Endothelial cell of umbilical vein (primary cell): ENCODE measurements at regions not wholly inside any gene's neighbourhood (a gene's known extent, or its start where the extent isn't known, plus 50 kb on each side); places are given as distances from the start of the nearest gene placed in this dataset.

Experiments
- BruUV-seq: library from RNA; stranded (reverse); fragments of 400-500 nt; replicated peaks from 2 replicates; lab custom pipeline; 2021; lab: Mats Ljungman, UMichigan
- CTCF ChIA-PET: fragments of 300-600, 350-600 bp; sonication (Branson Sonifier 250); formaldehyde crosslinking; loops from one replicate; lab custom pipeline; 2021; ENCODE audit warnings: antibody characterized with exemption, inconsistent platforms; lab: Charles Lee
- POLR2A ChIA-PET: fragments of 300-600, 350-600 bp; sonication (Branson Sonifier 250); formaldehyde crosslinking; loops from one replicate; lab custom pipeline; 2021; ENCODE audit warnings: antibody characterized with exemption, inconsistent platforms; lab: Charles Lee
- DNase-seq: peaks from one replicate; pipeline ENCODE4 v3.0.0-alpha.2; 2011; ENCODE audit warnings: low read depth, low spot score
- FAIRE-seq: peaks from 2 replicates; lab custom pipeline; 2011; peaks lifted over from hg19 to GRCh38; lab: Jason Lieb, UNC
- H2AFZ ChIP-seq: 2 replicates; pipeline ENCODE4 v1.6.0; 2012; ENCODE audit warnings: low read depth, low read length, control low read depth, inconsistent platforms
- H3K27ac ChIP-seq: 2 replicates; pipeline ENCODE4 v1.5.1; 2011; ENCODE audit warnings: low read depth, mild to moderate bottlenecking, control low read depth, low read length, moderate library complexity; ENCODE audit not compliant: insufficient read depth
- H3K27me3 ChIP-seq, 2 experiments: 2 replicates each; pipeline versions ENCODE4 v1.6.0 to v1.6.1; 2011; ENCODE audit warnings: low read length in 2 of 2, mixed read lengths in 1 of 2; ENCODE audit not compliant: control insufficient read depth in 2 of 2, insufficient read depth in 2 of 2
- H3K36me3 ChIP-seq, 2 experiments: 2 replicates in 1 of 2; 3 replicates in 1 of 2; pipeline ENCODE4 v1.5.1; 2011; ENCODE audit warnings: low read length in 2 of 2, mild to moderate bottlenecking in 1 of 2, moderate library complexity in 1 of 2; ENCODE audit not compliant: control insufficient read depth in 2 of 2, insufficient read depth in 2 of 2; ENCODE audit errors: extremely low read depth in 1 of 2
- H3K4me1 ChIP-seq: 3 replicates; pipeline ENCODE4 v1.5.1; 2011; ENCODE audit warnings: mild to moderate bottlenecking, low read length; ENCODE audit not compliant: control insufficient read depth, insufficient read depth; ENCODE audit errors: extremely low read depth
- H3K4me2 ChIP-seq: 2 replicates; pipeline ENCODE4 v1.6.1; 2011; ENCODE audit warnings: low read length, control low read depth, mixed read lengths; ENCODE audit not compliant: insufficient read depth
- H3K4me3 ChIP-seq, 3 experiments: fragments of 200-600 bp in 1 of 3; sonication (generic), shearing (Covaris generic) in 1 of 3; replicated peaks in 1 of 3; 2 replicates each; pipeline ENCODE4 v1.5.1; 2011 to 2016; ENCODE audit warnings: control low read depth in 3 of 3, low read length in 3 of 3, mild to moderate bottlenecking in 2 of 3, inconsistent platforms in 1 of 3, low read depth in 1 of 3, moderate library complexity in 1 of 3; ENCODE audit not compliant: insufficient read depth in 1 of 3
- H3K79me2 ChIP-seq: 2 replicates; pipeline ENCODE4 v1.6.0; 2012; ENCODE audit warnings: low read length, inconsistent platforms; ENCODE audit not compliant: control insufficient read depth, insufficient read depth
- H3K9ac ChIP-seq: replicated peaks from 2 replicates; pipeline ENCODE3; 2011; ENCODE audit warnings: low read length, control low read depth; ENCODE audit not compliant: insufficient read depth; ENCODE audit errors: extremely low read depth
- H3K9me1 ChIP-seq: replicated peaks from 3 replicates; pipeline ENCODE4 v1.6.0; 2011; ENCODE audit warnings: mild to moderate bottlenecking, low read length; ENCODE audit not compliant: control insufficient read depth, insufficient read depth; ENCODE audit errors: extremely low read depth
- H3K9me3 ChIP-seq: replicated peaks from 2 replicates; pipeline ENCODE4 v1.5.1; 2012; ENCODE audit warnings: low read length, inconsistent platforms; ENCODE audit not compliant: control insufficient read depth, insufficient read depth
- H4K20me1 ChIP-seq: replicated peaks from 2 replicates; pipeline ENCODE3; 2011; ENCODE audit warnings: mild to moderate bottlenecking, low read length; ENCODE audit not compliant: control insufficient read depth, insufficient read depth; ENCODE audit errors: extremely low read depth
- EZH2 ChIP-seq: IDR thresholded peaks from 2 replicates; pipeline ENCODE4 v1.6.1; 2012; ENCODE audit warnings: borderline replicate concordance, low read depth, mild to moderate bottlenecking, moderate library complexity, low read length, inconsistent platforms; ENCODE audit not compliant: severe bottlenecking
- FOS ChIP-seq: IDR thresholded peaks from 2 replicates; pipeline ENCODE4 v1.6.1; 2011; ENCODE audit warnings: mild to moderate bottlenecking, low read length, moderate library complexity, borderline replicate concordance; ENCODE audit not compliant: insufficient read depth
- GATA2 ChIP-seq: IDR thresholded peaks from 2 replicates; pipeline ENCODE4 v1.7.0; 2011; ENCODE audit warnings: low read depth, mild to moderate bottlenecking, moderate library complexity, mixed read lengths, low read length; ENCODE audit not compliant: insufficient read length, insufficient read depth
- JUN ChIP-seq: IDR thresholded peaks from 2 replicates; pipeline ENCODE4 v1.6.1; 2011; ENCODE audit warnings: borderline replicate concordance, low read depth; ENCODE audit not compliant: insufficient read length, insufficient read depth
- MYC ChIP-seq: IDR thresholded peaks from one replicate; pipeline ENCODE4 v1.6.1; 2011; ENCODE audit warnings: mild to moderate bottlenecking, low read depth, low read length
- POLR2A ChIP-seq: IDR thresholded peaks from 2 replicates; pipeline ENCODE4 v1.6.1; 2012; ENCODE audit warnings: low read depth, mild to moderate bottlenecking, control low read depth, low read length
- POLR2AphosphoS5 ChIP-seq: IDR thresholded peaks from 2 replicates; pipeline ENCODE4 v1.6.1; 2012; ENCODE audit warnings: low read depth, mild to moderate bottlenecking, control low read depth, low read length, moderate library complexity; ENCODE audit not compliant: insufficient read depth
- dilution Hi-C: fragments of 300-500 bp; cut with MboI; formaldehyde crosslinking; loops from one replicate; pipeline ENCODE4 v1.15.0; 2019; ENCODE audit warnings: low sequenced_read_pairs; ENCODE audit not compliant: extremely low pct_ligation_motif_present
- intact Hi-C: fragments of 100-400 bp; cut with micrococcal nuclease; formaldehyde crosslinking; loops from one replicate; pipeline ENCODE4 v1.10.0; 2022
- TF ChIP-seq, protein P1 (sequence below): IDR thresholded peaks from 2 replicates; pipeline ENCODE4 v1.6.1; 2011; ENCODE audit not compliant: insufficient read depth, insufficient read length
- TF ChIP-seq, protein P2 (sequence below), 2 donors: IDR thresholded peaks; 1 replicate in 1 of 2; 2 replicates in 1 of 2; pipeline ENCODE4 v1.5.1; 2011; ENCODE audit warnings: low read length in 2 of 2, mild to moderate bottlenecking in 2 of 2, moderate library complexity in 2 of 2, control low read depth in 1 of 2, inconsistent platforms in 1 of 2, low read depth in 1 of 2; ENCODE audit not compliant: insufficient read depth in 1 of 2; ENCODE audit errors: extremely low read depth in 1 of 2

DNA sequence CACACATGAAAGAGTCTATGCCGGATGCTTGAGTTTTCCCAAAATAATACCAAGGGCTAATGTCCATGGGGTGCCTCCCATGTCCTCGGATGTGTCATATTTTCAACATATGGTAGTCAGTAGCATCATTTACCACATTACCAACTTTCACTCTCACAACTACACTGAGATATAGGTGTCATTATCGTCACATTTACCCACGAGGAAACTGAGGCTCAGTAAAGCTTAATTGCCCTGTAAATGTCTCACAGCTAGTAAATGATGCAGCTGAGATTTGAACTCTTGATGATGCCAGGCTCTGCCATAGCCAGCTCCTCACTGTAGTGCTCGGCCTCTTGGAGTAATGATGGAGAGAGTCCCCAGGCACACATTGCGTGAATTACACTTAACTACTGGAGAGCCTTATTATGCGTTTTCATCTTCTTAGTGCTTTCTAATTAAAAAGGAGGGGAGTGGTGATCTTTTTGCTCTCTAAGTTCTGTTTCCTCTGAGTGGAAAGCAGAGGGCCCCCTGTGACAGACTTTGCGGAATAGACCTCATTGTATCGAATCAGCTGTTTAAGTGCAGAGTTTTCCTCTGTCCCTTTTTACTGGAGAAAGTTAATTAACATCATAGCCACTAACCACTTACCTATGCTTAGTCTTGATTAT lies 142.0 kb upstream of the SLCO3A1 start:
- H3K4me3 ChIP-seq: no peak overlapping the region
- no peaks in the 10 kb centered on the region for H3K79me2 ChIP-seq
- dilution Hi-C loops: no loop called here
- DNase-seq (no peak), FAIRE-seq (no peak)
- H4K20me1 ChIP-seq: no peaks in the 10 kb centered on the region
- H3K36me3 ChIP-seq: no peaks in the 10 kb centered on the region
- no TSS peak for BruUV-seq
- no peak for TF ChIP-seq POLR2A
- TF ChIP-seq, protein P1, sequence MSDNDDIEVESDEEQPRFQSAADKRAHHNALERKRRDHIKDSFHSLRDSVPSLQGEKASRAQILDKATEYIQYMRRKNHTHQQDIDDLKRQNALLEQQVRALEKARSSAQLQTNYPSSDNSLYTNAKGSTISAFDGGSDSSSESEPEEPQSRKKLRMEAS: no peak
- TF ChIP-seq EZH2: no peak
- no peak for TF ChIP-seq POLR2AphosphoS5
- no peak for TF ChIP-seq JUN
- no peak for TF ChIP-seq MYC
- no peak for TF ChIP-seq FOS
- no peak for TF ChIP-seq GATA2
- TF ChIP-seq, protein P2, sequence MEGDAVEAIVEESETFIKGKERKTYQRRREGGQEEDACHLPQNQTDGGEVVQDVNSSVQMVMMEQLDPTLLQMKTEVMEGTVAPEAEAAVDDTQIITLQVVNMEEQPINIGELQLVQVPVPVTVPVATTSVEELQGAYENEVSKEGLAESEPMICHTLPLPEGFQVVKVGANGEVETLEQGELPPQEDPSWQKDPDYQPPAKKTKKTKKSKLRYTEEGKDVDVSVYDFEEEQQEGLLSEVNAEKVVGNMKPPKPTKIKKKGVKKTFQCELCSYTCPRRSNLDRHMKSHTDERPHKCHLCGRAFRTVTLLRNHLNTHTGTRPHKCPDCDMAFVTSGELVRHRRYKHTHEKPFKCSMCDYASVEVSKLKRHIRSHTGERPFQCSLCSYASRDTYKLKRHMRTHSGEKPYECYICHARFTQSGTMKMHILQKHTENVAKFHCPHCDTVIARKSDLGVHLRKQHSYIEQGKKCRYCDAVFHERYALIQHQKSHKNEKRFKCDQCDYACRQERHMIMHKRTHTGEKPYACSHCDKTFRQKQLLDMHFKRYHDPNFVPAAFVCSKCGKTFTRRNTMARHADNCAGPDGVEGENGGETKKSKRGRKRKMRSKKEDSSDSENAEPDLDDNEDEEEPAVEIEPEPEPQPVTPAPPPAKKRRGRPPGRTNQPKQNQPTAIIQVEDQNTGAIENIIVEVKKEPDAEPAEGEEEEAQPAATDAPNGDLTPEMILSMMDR (IDR thresholded peaks at IDR 0.05; ENCODE audit: extremely low read depth in 1 of 2, insufficient read depth in 1 of 2, low read depth in 1 of 2, low read length in 2 of 2): no peak
- CTCF ChIA-PET: no interaction called here
- H3K9ac ChIP-seq: no peak overlapping the region
- no peaks in the 10 kb centered on the region for H3K27me3 ChIP-seq
- H3K4me2 ChIP-seq: no peak overlapping the region
- POLR2A ChIA-PET: no interaction called here
- no peaks in the 10 kb centered on the region for H3K9me1 ChIP-seq
- H2AFZ ChIP-seq: no peak overlapping the region
- H3K27ac ChIP-seq: no peak overlapping the region
- intact Hi-C loops: no loop called here
- no peaks in the 10 kb centered on the region for H3K4me1 ChIP-seq
- no peaks in the 10 kb centered on the region for H3K9me3 ChIP-seq
